A549 (cell line): ENCODE measurements at regions not wholly inside any gene's neighbourhood (a gene's known extent, or its start where the extent isn't known, plus 50 kb on each side); places are given as distances from the start of the nearest gene placed in this dataset.

Experiments
- ESRRA ChIP-seq: fragments of 150-350 bp; IDR thresholded peaks from 2 replicates; pipeline ENCODE4 v1.6.1; 2014; ENCODE audit warnings: mild to moderate bottlenecking, low read length, borderline replicate concordance
- MAFK ChIP-seq: fragments of 450-650 bp; IDR thresholded peaks from 2 replicates; pipeline ENCODE4 v1.6.1; 2014; ENCODE audit not compliant: partially characterized antibody
- MYC ChIP-seq: IDR thresholded peaks from 2 replicates; pipeline ENCODE4 v1.6.1; 2012; ENCODE audit warnings: mild to moderate bottlenecking, inconsistent platforms, low read length, improper control_type of control experiment, borderline replicate concordance
- NR3C1 ChIP-seq: fragments of >200 bp; sonication (Bioruptor Twin); formaldehyde crosslinking; IDR thresholded peaks from 3 replicates; pipeline ENCODE4 v1.6.1; 2017
- TF ChIP-seq, protein P1 (sequence below): fragments of >200 bp; sonication (Bioruptor Twin); formaldehyde crosslinking; IDR thresholded peaks from 3 replicates; pipeline ENCODE4 v1.5.1; 2016
- TF ChIP-seq, protein P2 (sequence below): IDR thresholded peaks from 2 replicates; pipeline ENCODE4 v1.6.1; 2012

DNA sequence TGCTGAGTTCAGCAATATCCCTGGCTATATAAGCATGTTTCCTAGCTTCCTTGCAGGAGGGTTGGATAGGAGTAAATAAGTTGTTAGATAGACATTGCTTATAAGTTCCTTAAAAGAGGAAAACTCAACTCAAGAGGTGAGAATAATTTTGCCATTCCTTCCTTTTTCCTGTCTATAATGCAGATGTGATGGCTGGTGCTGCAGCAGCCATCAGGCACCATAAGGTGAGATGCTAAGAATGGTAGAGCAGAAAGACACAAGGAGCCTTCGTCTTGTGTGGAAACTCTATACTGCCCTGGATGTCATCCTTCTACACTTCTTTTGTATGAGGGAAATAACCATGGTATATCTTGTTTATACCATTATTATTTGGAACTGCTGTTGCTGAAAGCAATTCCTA is 74.5 kb upstream of the GRK3 start:
- TF ChIP-seq MAFK (no peak), ESRRA (no peak), NR3C1 (no peak), MYC (no peak)
- TF ChIP-seq, protein P1, sequence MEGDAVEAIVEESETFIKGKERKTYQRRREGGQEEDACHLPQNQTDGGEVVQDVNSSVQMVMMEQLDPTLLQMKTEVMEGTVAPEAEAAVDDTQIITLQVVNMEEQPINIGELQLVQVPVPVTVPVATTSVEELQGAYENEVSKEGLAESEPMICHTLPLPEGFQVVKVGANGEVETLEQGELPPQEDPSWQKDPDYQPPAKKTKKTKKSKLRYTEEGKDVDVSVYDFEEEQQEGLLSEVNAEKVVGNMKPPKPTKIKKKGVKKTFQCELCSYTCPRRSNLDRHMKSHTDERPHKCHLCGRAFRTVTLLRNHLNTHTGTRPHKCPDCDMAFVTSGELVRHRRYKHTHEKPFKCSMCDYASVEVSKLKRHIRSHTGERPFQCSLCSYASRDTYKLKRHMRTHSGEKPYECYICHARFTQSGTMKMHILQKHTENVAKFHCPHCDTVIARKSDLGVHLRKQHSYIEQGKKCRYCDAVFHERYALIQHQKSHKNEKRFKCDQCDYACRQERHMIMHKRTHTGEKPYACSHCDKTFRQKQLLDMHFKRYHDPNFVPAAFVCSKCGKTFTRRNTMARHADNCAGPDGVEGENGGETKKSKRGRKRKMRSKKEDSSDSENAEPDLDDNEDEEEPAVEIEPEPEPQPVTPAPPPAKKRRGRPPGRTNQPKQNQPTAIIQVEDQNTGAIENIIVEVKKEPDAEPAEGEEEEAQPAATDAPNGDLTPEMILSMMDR, result no peak
- TF ChIP-seq, protein P2, sequence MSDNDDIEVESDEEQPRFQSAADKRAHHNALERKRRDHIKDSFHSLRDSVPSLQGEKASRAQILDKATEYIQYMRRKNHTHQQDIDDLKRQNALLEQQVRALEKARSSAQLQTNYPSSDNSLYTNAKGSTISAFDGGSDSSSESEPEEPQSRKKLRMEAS, result no peak
